GM12878 (cell line): ENCODE measurements at regions not wholly inside any gene's neighbourhood (a gene's known extent, or its start where the extent isn't known, plus 50 kb on each side); places are given as distances from the start of the nearest gene placed in this dataset.
"Not testable (repeated sequence)": the region's sequence is repeated elsewhere in the genome, so short reads cannot be mapped to it uniquely, and the experiment has no call there.

Source experiments
- ATAC-seq: fragments of 200-7000 bp; cut with Tn5 transposase; 3 replicates; pipeline ENCODE4 v1.9.1; 2020; ENCODE audit warnings: mild to moderate bottlenecking, moderate library complexity
- BruUV-seq: library from RNA; stranded (reverse); fragments of 400-500 nt; replicated peaks from 2 replicates; lab custom pipeline; 2021; lab: Mats Ljungman, UMichigan
- CTCF ChIA-PET: fragments of 300-600 bp; sonication (Branson Sonifier 250); formaldehyde crosslinking; extraction: SDS; loops from one replicate; lab custom pipeline; 2021; ENCODE audit warnings: inconsistent platforms; lab: Yijun Ruan, JAX
- POLR2A ChIA-PET: fragments of 350-600 bp; formaldehyde crosslinking; extraction: SDS; loops from one replicate; lab custom pipeline; 2021; ENCODE audit warnings: inconsistent platforms; lab: Charles Lee
- RAD21 ChIA-PET: fragments of 300-600 bp; sonication (Branson Sonifier 250); formaldehyde crosslinking; loops from one replicate; lab custom pipeline; 2023; ENCODE audit warnings: antibody characterized with exemption; ENCODE audit not compliant: unreplicated experiment; lab: Charles Lee
- SMC1A ChIA-PET: fragments of 300-600 bp; sonication (Branson Sonifier 250); formaldehyde crosslinking; loops from one replicate; lab custom pipeline; 2023; ENCODE audit not compliant: unreplicated experiment, uncharacterized antibody; lab: Charles Lee
- DNase-seq: peaks from one replicate; pipeline ENCODE4 v3.0.0-alpha.2; 2011; ENCODE audit warnings: low read depth, low spot score
- FAIRE-seq: peaks from 3 replicates; lab custom pipeline; 2011; peaks lifted over from hg19 to GRCh38; lab: Jason Lieb, UNC
- H2AFZ ChIP-seq: 2 replicates; pipeline ENCODE4 v1.6.0; 2011; ENCODE audit warnings: low read depth, low read length, control low read depth; ENCODE audit not compliant: control insufficient read depth
- H3K27ac ChIP-seq: 2 replicates; pipeline ENCODE4 v1.5.1; 2011; ENCODE audit warnings: control low read depth; ENCODE audit not compliant: control insufficient read depth, insufficient read depth
- H3K27me3 ChIP-seq, 2 experiments: replicated peaks in 1 of 2; 2 replicates each; pipeline versions ENCODE4 v1.6.0 to v1.6.1; 2011; ENCODE audit warnings: low read length in 1 of 2; ENCODE audit not compliant: control insufficient read depth in 2 of 2, insufficient read depth in 2 of 2
- H3K36me3 ChIP-seq, 2 experiments: 2 replicates each; pipeline ENCODE4 v1.5.1; 2011; ENCODE audit warnings: low read length in 1 of 2; ENCODE audit not compliant: control insufficient read depth in 2 of 2, insufficient read depth in 2 of 2
- H3K4me1 ChIP-seq: 2 replicates; pipeline ENCODE4 v1.6.1; 2011; ENCODE audit warnings: mild to moderate bottlenecking, low read length, moderate library complexity, mixed read lengths; ENCODE audit not compliant: control insufficient read depth, insufficient read depth
- H3K4me2 ChIP-seq: 2 replicates; pipeline ENCODE4 v1.6.0; 2011; ENCODE audit warnings: control low read depth; ENCODE audit not compliant: control insufficient read depth, insufficient read depth
- H3K4me3 ChIP-seq: fragments of 200-600 bp; sonication (generic); 2 replicates; pipeline ENCODE4 v1.5.1; 2016
- H3K79me2 ChIP-seq: 2 replicates; pipeline ENCODE4 v1.6.0; 2011; ENCODE audit warnings: low read length; ENCODE audit not compliant: control insufficient read depth, insufficient read depth
- H3K9ac ChIP-seq: 2 replicates; pipeline ENCODE4 v1.8.0; 2011; ENCODE audit warnings: low read length, control low read depth, mixed read lengths; ENCODE audit not compliant: control insufficient read depth, insufficient read depth
- H3K9me3 ChIP-seq: replicated peaks from 3 replicates; pipeline ENCODE4 v1.5.1; 2011; ENCODE audit warnings: mild to moderate bottlenecking, low read length; ENCODE audit not compliant: control insufficient read depth, insufficient read depth
- H4K20me1 ChIP-seq: 2 replicates; pipeline ENCODE4 v1.6.0; 2011; ENCODE audit not compliant: control insufficient read depth, insufficient read depth
- BCLAF1 ChIP-seq: fragments of 450-650 bp; IDR thresholded peaks from 2 replicates; pipeline ENCODE4 v1.6.1; 2017; ENCODE audit warnings: antibody characterized with exemption, mild to moderate bottlenecking, moderate library complexity
- IRF4 ChIP-seq: IDR thresholded peaks from 2 replicates; pipeline ENCODE4 v1.6.1; 2011; ENCODE audit warnings: low read depth, low read length
- MYB ChIP-seq: fragments of 150-350 bp; IDR thresholded peaks from 2 replicates; pipeline ENCODE4 v1.6.1; 2014; ENCODE audit warnings: mild to moderate bottlenecking, low read depth, low read length, borderline replicate concordance
- RAD21 ChIP-seq: IDR thresholded peaks from 2 replicates; pipeline ENCODE4 v1.6.1; 2011; ENCODE audit warnings: mild to moderate bottlenecking, low read depth, low read length, moderate library complexity; ENCODE audit not compliant: insufficient read depth
- RFX5 ChIP-seq: IDR thresholded peaks from 2 replicates; pipeline ENCODE4 v1.6.1; 2011; ENCODE audit warnings: low read depth, low read length, improper control_type of control experiment
- USF2 ChIP-seq: IDR thresholded peaks from 2 replicates; pipeline ENCODE4 v1.6.1; 2011; ENCODE audit warnings: low read depth, low read length, improper control_type of control experiment, borderline replicate concordance
- WGBS: methylation state at CpG from one replicate; pipeline ENCODE4 v1.1.6; 2016; ENCODE audit warnings: low lambda C conversion rate; ENCODE audit not compliant: insufficient replicate concordance, insufficient coverage; ENCODE audit errors: missing lambda C conversion rate; 5-methylcytosine and 5-hydroxymethylcytosine counted together
- in situ Hi-C: fragments of 300-500 bp; cut with MboI; formaldehyde crosslinking; loops from 9 replicates; pipeline ENCODE4 v1.14.3; 2018; ENCODE audit warnings: mixed read lengths
- intact Hi-C: fragments of 100-400 bp; cut with micrococcal nuclease; formaldehyde crosslinking; loops from one replicate; pipeline ENCODE4 v1.14.2; 2022; ENCODE audit not compliant: unreplicated experiment

GRCh38 chr7:142507799-142508198 is 241.5 kb upstream of the PRSS1 start:
- no peak for FAIRE-seq
- no peaks in the 10 kb centered on the region for H3K4me1 ChIP-seq
- H3K4me2 ChIP-seq: no peak overlapping the region
- no peaks in the 10 kb centered on the region for H3K36me3 ChIP-seq
- no TSS peak for BruUV-seq
- ChIA-PET RAD21 (no interaction called here), CTCF (interaction anchor here (0.6 to 1.1 kb wide), 2 partner anchors 12 to 47 kb away, joined by 3 read pairs; no protein-coding TSS in a partner anchor), POLR2A (no interaction called here), SMC1A (no interaction called here)
- in situ Hi-C loops (no loop called here), intact Hi-C loops (no loop called here)
- no peaks in the 10 kb centered on the region for H4K20me1 ChIP-seq
- DNase-seq: no peak
- no peak overlapping the region for H3K27ac ChIP-seq
- 48% methylated on average over 5 of the region's 5 CpGs for WGBS
- no peak for ATAC-seq
- H3K9me3 ChIP-seq: no peaks in the 10 kb centered on the region
- no peak overlapping the region for H3K4me3 ChIP-seq
- H2AFZ ChIP-seq: no peak overlapping the region
- H3K79me2 ChIP-seq: no peaks in the 10 kb centered on the region
- peaks cover 0 to 1% of the 10 kb centered on the region in 2 experiments; a peak in 2 of 4 replicates for H3K27me3 ChIP-seq
- TF ChIP-seq IRF4 (no peak), RAD21 (no peak), USF2 (no peak), MYB (no peak), RFX5 (no peak), BCLAF1 (no peak)
- no peak overlapping the region for H3K9ac ChIP-seq

GRCh38 chr7:142507066-142507465 is 242.2 kb upstream of the PRSS1 start:
- H3K4me1 ChIP-seq, H3K79me2 ChIP-seq, in situ Hi-C loops, H3K9ac ChIP-seq, H3K27me3 ChIP-seq, H3K36me3 ChIP-seq, intact Hi-C loops, H3K9me3 ChIP-seq, H2AFZ ChIP-seq, DNase-seq, FAIRE-seq, H3K27ac ChIP-seq, H3K4me2 ChIP-seq, SMC1A ChIA-PET, ATAC-seq, POLR2A ChIA-PET, BruUV-seq, H4K20me1 ChIP-seq, H3K4me3 ChIP-seq, RAD21 ChIA-PET: not testable (repeated sequence)
- CTCF ChIA-PET: interaction anchor here (1.1 to 2.6 kb wide), 3 partner anchors 10 to 22 kb away, joined by 3 to 11 read pairs (median 10); no protein-coding TSS in a partner anchor
- 16% methylated on average over 5 of the region's 5 CpGs for WGBS
